Thymus (tissue), 11 donors: ENCODE measurements at regions not wholly inside any gene's neighbourhood (a gene's known extent, or its start where the extent isn't known, plus 50 kb on each side); places are given as distances from the start of the nearest gene placed in this dataset.

ENCODE experiments used
- DNase-seq, 9 donors: peaks; one replicate each; pipeline ENCODE4 v3.0.0-alpha.2; 2013; ENCODE audit warnings: low spot score in 9 of 9, low read depth in 6 of 9, missing footprints in 1 of 9
- H3K27ac ChIP-seq, 2 donors: one replicate each; pipeline ENCODE4 v1.5.1; 2013; ENCODE audit warnings: control low read depth in 1 of 2, low read depth in 1 of 2, low read length in 1 of 2, mild to moderate bottlenecking in 1 of 2, moderate library complexity in 1 of 2
- H3K27me3 ChIP-seq, 2 donors: one replicate each; pipeline ENCODE4 v1.5.1; 2013; ENCODE audit warnings: low read length in 1 of 2; ENCODE audit not compliant: control insufficient read depth in 2 of 2, insufficient read depth in 1 of 2
- H3K36me3 ChIP-seq, 2 donors: one replicate each; pipeline ENCODE4 v1.5.1; 2013; ENCODE audit warnings: low read length in 1 of 2, mild to moderate bottlenecking in 1 of 2, moderate library complexity in 1 of 2; ENCODE audit not compliant: control insufficient read depth in 2 of 2, insufficient read depth in 2 of 2
- H3K4me1 ChIP-seq, 2 donors: one replicate each; pipeline ENCODE4 v1.5.1; 2013; ENCODE audit warnings: low read length in 2 of 2; ENCODE audit not compliant: control insufficient read depth in 2 of 2, insufficient read depth in 2 of 2
- H3K4me3 ChIP-seq, 2 donors: one replicate each; pipeline ENCODE4 v1.5.1; 2013; ENCODE audit warnings: low read length in 2 of 2, control low read depth in 1 of 2, mild to moderate bottlenecking in 1 of 2
- H3K9me3 ChIP-seq, 2 donors: one replicate each; pipeline ENCODE4 v1.5.1; 2013; ENCODE audit warnings: low read length in 1 of 2, mild to moderate bottlenecking in 1 of 2; ENCODE audit not compliant: control insufficient read depth in 2 of 2, insufficient read depth in 1 of 2
- WGBS: extraction: QIAGEN DNeasy Blood & Tissue Kit; methylation state at CpG from one replicate; pipeline ENCODE4 v1.1.7; 2013; 5-methylcytosine and 5-hydroxymethylcytosine counted together
- donor health status: healthy.

GRCh38 chr7:89401099-89401498 lies 605.6 kb upstream of the TEX47 start:
- Histone ChIP-seq H3K27ac (no peak overlapping the region), H3K4me1 (no peaks in the 10 kb centered on the region), H3K4me3 (no peak overlapping the region), H3K27me3 (no peaks in the 10 kb centered on the region), H3K36me3 (no peaks in the 10 kb centered on the region), H3K9me3 (no peaks in the 10 kb centered on the region)
- DNase-seq, result no peak

GRCh38 chr7:89401690-89402089 lies 606.2 kb upstream of the TEX47 start:
- Histone ChIP-seq H3K36me3 (no peaks in the 10 kb centered on the region), H3K27ac (no peak overlapping the region), H3K27me3 (no peaks in the 10 kb centered on the region), H3K4me1 (no peaks in the 10 kb centered on the region), H3K4me3 (no peak overlapping the region), H3K9me3 (no peaks in the 10 kb centered on the region)
- no peak for DNase-seq
- 96% methylated on average over 4 of the region's 4 CpGs for WGBS

- H3K36me3 ChIP-seq, result no peaks in the 10 kb centered on the region
- H3K4me3 ChIP-seq, result no peak overlapping the region
- DNase-seq, result no peak
- no peaks in the 10 kb centered on the region for H3K4me1 ChIP-seq
- H3K27me3 ChIP-seq, result no peaks in the 10 kb centered on the region
- H3K9me3 ChIP-seq, result no peaks in the 10 kb centered on the region
- H3K27ac ChIP-seq, result no peak overlapping the region
Observed at GRCh38 chr7:89451911-89452310, 656.4 kb upstream of the TEX47 start.

GRCh38 chr7:89456556-89456955 lies 661.0 kb upstream of the TEX47 start:
- H3K9me3 ChIP-seq, result no peaks in the 10 kb centered on the region
- H3K36me3 ChIP-seq, result no peaks in the 10 kb centered on the region
- 78% methylated on average over 1 of the region's 1 CpG for WGBS
- DNase-seq, result no peak
- no peak overlapping the region for H3K27ac ChIP-seq
- H3K27me3 ChIP-seq, result no peaks in the 10 kb centered on the region
- no peaks in the 10 kb centered on the region for H3K4me1 ChIP-seq
- no peak overlapping the region for H3K4me3 ChIP-seq

GRCh38 chr7:89458114-89458513 lies 662.6 kb upstream of the TEX47 start:
- Histone ChIP-seq H3K4me3 (no peak overlapping the region), H3K4me1 (no peaks in the 10 kb centered on the region), H3K36me3 (no peaks in the 10 kb centered on the region), H3K9me3 (no peaks in the 10 kb centered on the region), H3K27me3 (no peaks in the 10 kb centered on the region), H3K27ac (no peak overlapping the region)
- 86% methylated on average over 3 of the region's 3 CpGs for WGBS
- no peak for DNase-seq

- Histone ChIP-seq H3K36me3 (no peaks in the 10 kb centered on the region), H3K9me3 (no peaks in the 10 kb centered on the region), H3K4me3 (no peak overlapping the region), H3K27ac (no peak overlapping the region), H3K4me1 (no peaks in the 10 kb centered on the region), H3K27me3 (no peaks in the 10 kb centered on the region)
- no peak for DNase-seq
- WGBS, result 84% methylated on average over 3 of the region's 3 CpGs
Observed at GRCh38 chr7:89474456-89474855, 678.9 kb upstream of the TEX47 start.

GRCh38 chr7:89477991-89478390 lies 676.3 kb upstream of the STEAP1 start:
- 87% methylated on average over 3 of the region's 3 CpGs for WGBS
- H3K4me3 ChIP-seq, result no peak overlapping the region
- no peaks in the 10 kb centered on the region for H3K4me1 ChIP-seq
- H3K36me3 ChIP-seq, result no peaks in the 10 kb centered on the region
- H3K27ac ChIP-seq, result no peak overlapping the region
- DNase-seq, result no peak
- H3K27me3 ChIP-seq, result no peaks in the 10 kb centered on the region
- H3K9me3 ChIP-seq, result no peaks in the 10 kb centered on the region

- H3K27me3 ChIP-seq, result no peaks in the 10 kb centered on the region
- no peak overlapping the region for H3K27ac ChIP-seq
- no peak overlapping the region for H3K4me3 ChIP-seq
- H3K36me3 ChIP-seq, result no peaks in the 10 kb centered on the region
- H3K9me3 ChIP-seq, result no peaks in the 10 kb centered on the region
- WGBS, result 93% methylated on average over 3 of the region's 3 CpGs
- no peaks in the 10 kb centered on the region for H3K4me1 ChIP-seq
- DNase-seq, result no peak
Observed at GRCh38 chr7:89495704-89496103, 658.6 kb upstream of the STEAP1 start.

- 52% methylated on average over 2 of the region's 2 CpGs for WGBS
- H3K4me3 ChIP-seq, result no peak overlapping the region
- H3K27ac ChIP-seq, result no peak overlapping the region
- no peak for DNase-seq
- H3K36me3 ChIP-seq, result no peaks in the 10 kb centered on the region
- H3K4me1 ChIP-seq, result no peaks in the 10 kb centered on the region
- H3K9me3 ChIP-seq, result no peaks in the 10 kb centered on the region
- no peaks in the 10 kb centered on the region for H3K27me3 ChIP-seq
Observed at GRCh38 chr7:89500084-89500483, 654.2 kb upstream of the STEAP1 start.

- Histone ChIP-seq H3K9me3 (no peaks in the 10 kb centered on the region), H3K36me3 (no peaks in the 10 kb centered on the region), H3K4me3 (no peak overlapping the region), H3K27me3 (no peaks in the 10 kb centered on the region), H3K4me1 (no peaks in the 10 kb centered on the region), H3K27ac (no peak overlapping the region)
- no peak for DNase-seq
Observed at GRCh38 chr7:89503281-89503680, 651.0 kb upstream of the STEAP1 start.
